GM21360 (cell line): ENCODE measurements at regions not wholly inside any gene's neighbourhood (a gene's known extent, or its start where the extent isn't known, plus 50 kb on each side); places are given as distances from the start of the nearest gene placed in this dataset.

ENCODE experiments used
- ATAC-seq: cut with Tn5 transposase; IDR thresholded peaks from one replicate; pipeline ENCODE4 v1.9.1; 2021; ENCODE audit warnings: mild to moderate bottlenecking, moderate library complexity; ENCODE audit not compliant: unreplicated experiment

GRCh38 chr1:199716729-199717128, 310.8 kb upstream of the NR5A2 start:
- no peak for ATAC-seq

GRCh38 chr1:199719156-199719842, 308.2 kb upstream of the NR5A2 start:
- no peak for ATAC-seq

DNA sequence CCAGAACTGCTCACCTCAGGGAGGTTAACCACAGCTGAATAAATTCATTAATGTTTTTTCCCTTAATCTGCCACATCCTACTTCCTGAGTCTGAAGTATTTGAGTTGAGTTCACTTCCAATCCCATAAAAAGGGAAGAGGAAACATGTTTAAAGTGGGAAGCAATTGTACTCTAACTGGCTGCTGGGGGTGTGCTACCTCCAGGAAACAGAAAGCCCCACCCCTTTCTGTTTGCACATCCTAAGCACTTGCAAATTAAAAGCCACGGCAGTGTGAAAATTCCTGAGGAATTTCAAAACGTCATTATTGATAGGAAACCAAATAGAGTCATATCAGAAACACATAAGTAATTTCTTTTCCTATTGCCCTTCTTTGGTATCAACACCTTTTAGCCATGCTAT, 307.0 kb upstream of the NR5A2 start:
- ATAC-seq: no peak

- no peak for ATAC-seq
Measured at GRCh38 chr1:199721001-199721400, 306.5 kb upstream of the NR5A2 start.

DNA sequence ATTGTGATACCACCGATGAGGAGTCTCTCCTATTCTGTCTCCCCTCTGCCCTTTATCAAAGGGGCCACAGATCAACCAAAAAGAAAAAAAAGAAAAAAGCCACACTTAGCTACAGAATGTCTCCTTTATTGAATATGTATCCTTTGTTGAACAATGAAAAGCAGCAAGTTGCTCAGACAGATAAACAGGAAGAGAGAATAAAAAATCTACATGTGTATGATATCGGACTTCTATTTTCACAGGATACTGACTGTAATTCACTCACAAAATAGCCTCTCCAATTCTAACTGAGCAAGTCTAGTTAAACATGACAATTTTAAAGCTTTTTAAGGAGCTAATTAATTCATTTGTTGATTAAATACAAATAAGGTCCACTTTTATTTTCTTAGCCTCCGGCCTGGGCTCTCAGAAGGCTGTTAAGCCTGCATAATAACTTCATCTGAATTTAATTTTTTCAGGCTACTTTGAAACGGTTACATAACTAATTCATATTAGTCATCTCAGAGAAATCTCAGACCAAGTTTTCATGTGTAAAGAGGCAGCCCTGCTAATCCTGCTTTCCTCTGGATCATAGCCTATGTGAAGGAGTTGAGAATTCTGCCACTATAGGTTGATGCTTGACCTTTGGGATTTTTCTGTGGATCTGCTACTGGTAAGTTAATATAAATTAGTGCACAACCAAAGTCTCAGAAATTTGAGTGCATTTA, 304.1 kb upstream of the NR5A2 start:
- ATAC-seq: no peak

GRCh38 chr1:199724049-199724448, 303.5 kb upstream of the NR5A2 start:
- no peak for ATAC-seq

- ATAC-seq: peak; percentile 98
Measured at GRCh38 chr1:199725002-199725565, 302.4 kb upstream of the NR5A2 start.

DNA sequence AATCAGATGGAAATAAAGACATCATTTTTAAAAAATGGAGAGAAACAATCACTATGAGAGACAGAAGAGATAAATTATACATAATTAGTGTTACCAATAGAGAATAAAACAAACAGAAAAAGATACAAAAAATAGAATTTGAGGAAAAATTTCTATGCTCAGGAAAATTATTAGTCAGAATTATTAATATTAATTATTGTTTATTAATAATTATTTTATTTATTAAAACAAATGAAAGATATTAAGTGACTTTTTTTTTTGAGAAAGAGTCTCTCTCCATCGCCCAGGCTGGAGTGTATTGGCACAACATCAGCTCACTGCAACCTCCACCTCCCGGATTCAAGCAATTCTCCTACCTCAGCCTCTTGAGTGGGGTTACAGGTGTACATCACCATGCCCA, 299.8 kb upstream of the NR5A2 start:
- ATAC-seq: no peak

- no peak for ATAC-seq
Measured at GRCh38 chr1:199728345-199728744, 299.2 kb upstream of the NR5A2 start.

GRCh38 chr1:199733125-199733524, 294.4 kb upstream of the NR5A2 start:
- no peak for ATAC-seq

DNA sequence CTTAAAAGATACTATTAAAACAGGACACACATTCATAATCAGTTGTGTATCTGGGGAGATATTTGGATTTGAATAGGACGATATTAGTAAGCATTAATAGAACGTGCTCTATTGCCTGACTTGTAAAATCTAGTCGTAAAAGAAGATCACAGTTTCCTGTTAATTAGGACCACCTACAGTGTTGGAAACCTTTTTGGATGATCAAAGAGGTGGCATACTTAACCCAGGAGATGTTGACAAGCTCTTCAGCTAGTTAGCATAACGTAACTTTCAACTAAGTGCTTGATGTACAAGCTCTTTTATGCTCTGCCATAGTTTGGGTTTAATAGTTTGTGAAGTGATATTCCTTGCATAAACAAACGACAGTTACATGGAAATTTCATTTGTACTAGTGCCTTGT, 293.3 kb upstream of the NR5A2 start:
- no peak for ATAC-seq

DNA sequence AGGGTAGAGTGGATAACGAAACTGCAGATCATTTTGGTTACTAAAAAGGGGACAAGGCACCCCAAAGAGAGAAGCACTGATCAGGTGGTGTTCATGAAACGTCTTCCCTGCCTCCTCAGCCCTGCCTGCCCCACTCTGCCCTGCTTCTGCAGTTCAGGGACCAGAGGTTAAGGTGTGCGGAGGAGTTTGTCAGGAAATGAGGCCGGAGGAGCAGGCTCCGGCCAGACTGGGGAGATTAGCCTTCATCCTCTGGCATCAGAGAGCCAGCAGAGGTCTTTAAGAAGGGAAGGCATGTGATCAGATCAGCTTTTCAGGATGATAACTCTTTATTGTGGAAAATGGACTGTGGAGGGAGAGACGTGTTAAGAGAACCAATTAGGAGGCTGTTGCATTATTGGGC, 291.9 kb upstream of the NR5A2 start:
- ATAC-seq: no peak

DNA sequence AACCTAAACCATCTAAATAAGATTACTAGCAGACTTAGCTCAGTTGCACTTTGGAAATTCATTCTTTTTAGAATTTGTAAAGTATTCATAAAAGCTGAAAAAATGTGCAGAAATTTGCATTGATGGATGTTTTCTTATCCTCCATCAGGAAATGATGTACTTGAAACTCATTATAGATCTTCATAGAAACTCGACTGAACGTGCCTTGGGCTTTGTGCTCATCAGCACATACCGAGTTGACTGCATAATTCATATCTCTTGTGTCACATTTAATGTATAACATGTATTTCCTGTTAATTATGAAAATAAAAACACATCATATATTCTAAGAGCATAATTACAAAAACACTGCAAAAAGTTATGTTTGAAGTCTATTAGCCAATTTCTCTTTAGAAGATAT, 290.9 kb upstream of the NR5A2 start:
- ATAC-seq: no peak

- no peak for ATAC-seq
Measured at GRCh38 chr1:199741586-199741985, 285.9 kb upstream of the NR5A2 start.

- ATAC-seq: no peak
Measured at GRCh38 chr1:199742547-199742946, 285.0 kb upstream of the NR5A2 start.

- no peak for ATAC-seq
Measured at GRCh38 chr1:199743227-199743626, 284.3 kb upstream of the NR5A2 start.

GRCh38 chr1:199746666-199747384, 280.7 kb upstream of the NR5A2 start:
- no peak for ATAC-seq

DNA sequence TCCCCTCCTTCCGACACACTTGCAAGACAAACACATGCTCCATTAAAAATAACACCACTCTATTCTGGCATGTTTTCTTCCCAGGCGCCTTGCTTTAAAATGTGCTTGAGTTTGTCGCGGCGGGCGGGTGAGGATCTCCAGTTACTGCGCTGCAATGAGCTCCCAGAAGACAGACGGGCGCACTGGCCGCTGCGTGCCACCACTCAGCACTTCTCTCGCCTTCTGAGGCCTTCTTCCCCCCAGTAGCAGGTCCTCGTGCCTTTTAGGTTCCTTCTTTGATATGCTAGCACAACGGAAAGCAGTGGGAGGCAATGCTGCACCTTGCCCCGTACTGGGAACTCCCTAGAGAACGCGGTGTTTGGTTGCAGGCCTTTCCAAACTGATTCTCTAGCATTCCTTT, 279.5 kb upstream of the NR5A2 start:
- no peak for ATAC-seq

DNA sequence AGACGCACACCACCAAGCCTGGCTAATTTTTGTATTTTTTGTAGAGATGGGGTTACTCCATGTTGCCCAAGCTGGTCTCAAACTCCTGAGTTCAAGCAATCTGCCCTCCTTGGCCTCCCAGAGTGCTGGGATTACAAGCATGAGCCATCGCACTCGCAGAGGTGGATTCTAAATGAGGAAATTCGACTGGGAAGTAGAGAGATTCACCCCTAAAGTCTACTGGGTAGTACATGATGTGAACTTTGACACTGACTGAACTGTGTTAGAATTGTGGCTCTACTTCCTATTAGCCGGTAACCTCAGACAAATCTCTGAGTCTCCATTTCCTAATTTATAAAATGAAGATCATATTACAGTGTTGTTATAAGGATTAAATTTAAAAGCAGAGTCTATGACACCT, 276.0 kb upstream of the NR5A2 start:
- ATAC-seq: no peak

GRCh38 chr1:199751962-199752687, 275.4 kb upstream of the NR5A2 start:
- no peak for ATAC-seq

DNA sequence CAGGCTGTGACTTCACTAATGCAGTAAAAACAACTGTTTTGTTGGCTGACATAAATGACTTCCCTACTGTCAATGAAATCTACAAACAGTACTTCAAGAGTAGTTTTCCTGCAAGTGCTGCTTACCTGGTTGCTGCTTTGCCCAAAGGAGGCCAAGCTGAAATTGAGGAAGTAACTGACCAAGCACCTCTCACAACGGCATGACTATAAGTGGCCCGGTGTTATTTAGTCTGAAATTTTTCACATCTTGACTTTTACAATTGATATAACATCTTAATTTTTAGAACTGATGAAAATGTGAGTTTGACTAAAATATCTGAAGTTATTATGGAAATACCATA, 274.9 kb upstream of the NR5A2 start:
- no peak for ATAC-seq
